Type B pancreatic cell (in vitro differentiated cells): ENCODE measurements at regions not wholly inside any gene's neighbourhood (a gene's known extent, or its start where the extent isn't known, plus 50 kb on each side); places are given as distances from the start of the nearest gene placed in this dataset.

Experiments
- DNase-seq: peaks from one replicate; pipeline ENCODE4 v3.0.0; 2021; ENCODE audit warnings: mixed read lengths; ENCODE audit not compliant: unreplicated experiment; ENCODE audit errors: extremely low spot score
- H3K27ac Mint-ChIP-seq: 2 replicates; pipeline ENCODE4 v1.8.0; 2021; ENCODE audit warnings: mild to moderate bottlenecking, mixed read lengths
- H3K27me3 Mint-ChIP-seq: 2 replicates; pipeline ENCODE4 v1.8.0; 2021; ENCODE audit warnings: mixed read lengths
- H3K36me3 Mint-ChIP-seq: 2 replicates; pipeline ENCODE4 v1.8.0; 2021; ENCODE audit warnings: mixed read lengths
- H3K4me1 Mint-ChIP-seq: one replicate; pipeline ENCODE4 v1.8.0; 2021; ENCODE audit warnings: mixed read lengths; ENCODE audit not compliant: unreplicated experiment
- H3K4me3 Mint-ChIP-seq: 2 replicates; pipeline ENCODE4 v1.8.0; 2021; ENCODE audit warnings: mild to moderate bottlenecking, mixed read lengths
- H3K9me3 Mint-ChIP-seq: 2 replicates; pipeline ENCODE4 v1.8.0; 2021; ENCODE audit warnings: mixed read lengths
- CTCF ChIP-seq: fragments of 200-600 bp; sonication (generic); conservative IDR thresholded peaks from 2 replicates; pipeline ENCODE4 v1.5.0; 2021; ENCODE audit warnings: antibody characterized with exemption, mild to moderate bottlenecking

- H3K4me3 Mint-ChIP-seq: no peak overlapping the region
- no peak for TF ChIP-seq CTCF
- no peak overlapping the region for H3K27ac Mint-ChIP-seq
- H3K9me3 Mint-ChIP-seq: no peaks in the 10 kb centered on the region
- DNase-seq: no peak
- H3K4me1 Mint-ChIP-seq: no peaks in the 10 kb centered on the region
- H3K36me3 Mint-ChIP-seq: no peaks in the 10 kb centered on the region
- no peaks in the 10 kb centered on the region for H3K27me3 Mint-ChIP-seq
Observed at GRCh38 chr2:225998653-225999052, 599.1 kb downstream of the NYAP2 start.

GRCh38 chr2:225998116-225998515 is 598.6 kb downstream of the NYAP2 start:
- Mint-ChIP-seq H3K4me1 (no peaks in the 10 kb centered on the region), H3K4me3 (no peak overlapping the region), H3K27me3 (no peaks in the 10 kb centered on the region), H3K9me3 (no peaks in the 10 kb centered on the region), H3K36me3 (no peaks in the 10 kb centered on the region), H3K27ac (no peak overlapping the region)
- no peak for TF ChIP-seq CTCF
- no peak for DNase-seq

GRCh38 chr2:225996462-225996828 is 596.9 kb downstream of the NYAP2 start:
- no peaks in the 10 kb centered on the region for H3K27me3 Mint-ChIP-seq
- no peaks in the 10 kb centered on the region for H3K36me3 Mint-ChIP-seq
- no peak overlapping the region for H3K27ac Mint-ChIP-seq

GRCh38 chr2:225995796-225996461 is 596.4 kb downstream of the NYAP2 start:
- H3K9me3 Mint-ChIP-seq: no peaks in the 10 kb centered on the region
- no peak for DNase-seq
- no peak overlapping the region for H3K27ac Mint-ChIP-seq
- H3K4me3 Mint-ChIP-seq: no peak overlapping the region
- H3K27me3 Mint-ChIP-seq: no peaks in the 10 kb centered on the region
- H3K36me3 Mint-ChIP-seq: no peaks in the 10 kb centered on the region
- H3K4me1 Mint-ChIP-seq: no peaks in the 10 kb centered on the region
- no peak for TF ChIP-seq CTCF

More at GRCh38 chr2:225996462-225996828, 596.9 kb downstream of the NYAP2 start:
- Mint-ChIP-seq H3K4me1 (no peaks in the 10 kb centered on the region), H3K4me3 (no peak overlapping the region), H3K9me3 (no peaks in the 10 kb centered on the region)
- TF ChIP-seq CTCF: no peak
- DNase-seq: no peak

GRCh38 chr2:225994748-225995405 is 595.4 kb downstream of the NYAP2 start:
- H3K4me3 Mint-ChIP-seq: no peak overlapping the region
- no peaks in the 10 kb centered on the region for H3K4me1 Mint-ChIP-seq
- H3K27me3 Mint-ChIP-seq: no peaks in the 10 kb centered on the region
- DNase-seq: no peak
- no peaks in the 10 kb centered on the region for H3K36me3 Mint-ChIP-seq
- no peak overlapping the region for H3K27ac Mint-ChIP-seq
- no peaks in the 10 kb centered on the region for H3K9me3 Mint-ChIP-seq
- TF ChIP-seq CTCF: no peak
